ENCODE measurements at regions not wholly inside any gene's neighbourhood (a gene's known extent, or its start where the extent isn't known, plus 50 kb on each side); places are given as distances from the start of the nearest gene placed in this dataset.

DNA sequence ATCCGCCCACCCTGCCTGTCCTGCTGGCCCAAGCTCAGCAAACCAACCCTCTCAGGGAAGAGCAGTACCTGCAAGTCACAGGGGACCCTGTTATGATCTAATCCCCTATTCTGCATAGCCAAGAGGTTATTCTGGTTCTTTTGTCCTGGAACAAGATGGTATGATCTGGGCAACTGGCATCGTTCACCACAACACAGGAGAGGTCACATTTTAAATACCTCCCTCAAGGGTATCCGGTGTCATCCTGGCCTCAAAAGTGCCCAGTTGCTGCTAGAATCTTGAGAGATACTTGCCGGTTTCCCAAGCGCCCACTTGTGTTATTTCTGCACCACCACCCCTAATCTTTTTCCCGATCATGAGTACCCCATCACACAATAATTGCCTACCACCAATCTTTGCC is 497.5 kb downstream of the BCOR start:
- TF ChIP-seq CTCF (optimal IDR thresholded peaks at IDR 0.05 in 1 of 3, IDR thresholded peaks at IDR 0.05 in 1 of 3, conservative IDR thresholded peaks at IDR 0.05 in 1 of 3; ENCODE audit: extremely low read depth in 1 of 3, insufficient read depth in 2 of 3, low read length in 3 of 3) (no peak), EZH2 (IDR thresholded peaks at IDR 0.05; ENCODE audit: low read length) (no peak)

All from keratinocyte (primary cell).